HL-60/S4 treated with retinoic acid at 250 ng/mL for 4 days and 3 days (cell line): ENCODE measurements at regions not wholly inside any gene's neighbourhood (a gene's known extent, or its start where the extent isn't known, plus 50 kb on each side); places are given as distances from the start of the nearest gene placed in this dataset.

ENCODE experiments used
- in situ Hi-C: fragments of 300-500 bp; cut with MboI; formaldehyde crosslinking; loops from 2 replicates; pipeline ENCODE4 v1.7.0; 2022; ENCODE audit warnings: low sequenced_read_pairs

DNA sequence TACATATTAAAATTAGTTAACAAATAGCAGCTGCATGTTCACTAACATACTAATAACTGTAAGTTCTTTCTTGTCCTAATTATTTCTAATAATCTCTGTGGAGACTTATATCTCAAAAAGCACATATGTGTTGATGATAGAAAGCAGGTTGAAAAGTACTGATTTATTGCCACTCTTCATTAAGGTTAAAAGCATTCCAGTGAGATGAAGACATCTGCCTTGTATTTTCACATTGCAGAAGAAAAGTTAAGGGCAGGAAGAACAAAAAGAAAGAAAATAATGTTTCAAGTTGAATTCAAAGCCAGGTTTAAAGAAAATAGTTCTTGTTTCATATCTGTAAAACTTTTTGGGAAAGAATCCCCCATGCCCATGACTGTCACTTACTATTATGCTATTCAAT lies 429.9 kb downstream of the MTX2 start:
- in situ Hi-C loops, result no loop called here

DNA sequence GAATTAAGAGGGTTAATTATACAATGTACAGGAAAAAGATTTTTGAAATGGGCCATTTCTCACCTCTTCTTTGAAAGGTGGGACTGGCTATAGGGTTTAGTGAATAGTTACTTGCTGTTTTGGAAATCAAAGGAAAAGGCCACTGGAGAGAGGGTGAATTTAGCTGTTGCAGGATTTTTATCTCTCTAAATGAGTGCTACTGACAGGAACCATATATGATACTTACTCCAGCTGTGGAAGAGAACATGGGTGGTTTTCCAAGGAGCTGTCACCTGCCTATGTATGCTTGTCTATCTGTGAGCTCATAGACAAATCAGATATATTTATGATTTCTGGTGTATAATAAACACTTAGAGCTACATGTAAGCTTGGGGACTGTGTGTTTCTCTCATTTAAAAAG lies 430.4 kb downstream of the MTX2 start:
- in situ Hi-C loops, result no loop called here

DNA sequence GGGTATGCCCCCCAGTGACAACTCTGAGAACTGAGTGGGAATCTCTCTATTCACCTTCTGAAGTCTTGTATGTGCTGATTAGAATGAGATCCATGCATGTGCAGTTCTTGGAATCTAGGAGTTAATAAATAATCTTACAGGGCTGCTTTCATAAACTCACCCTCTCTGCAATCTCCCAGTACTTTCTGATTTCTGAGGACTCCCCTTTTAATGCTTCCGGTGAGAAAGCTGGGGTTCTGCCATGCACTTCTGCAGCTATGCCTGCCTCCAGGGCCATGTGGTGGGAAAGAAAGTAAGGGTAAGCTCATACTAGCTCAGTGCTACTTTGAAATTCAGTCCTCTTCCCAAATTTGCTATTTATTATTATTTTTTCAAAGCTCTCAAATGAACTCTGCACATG lies 432.9 kb downstream of the MTX2 start:
- in situ Hi-C loops, result no loop called here

DNA sequence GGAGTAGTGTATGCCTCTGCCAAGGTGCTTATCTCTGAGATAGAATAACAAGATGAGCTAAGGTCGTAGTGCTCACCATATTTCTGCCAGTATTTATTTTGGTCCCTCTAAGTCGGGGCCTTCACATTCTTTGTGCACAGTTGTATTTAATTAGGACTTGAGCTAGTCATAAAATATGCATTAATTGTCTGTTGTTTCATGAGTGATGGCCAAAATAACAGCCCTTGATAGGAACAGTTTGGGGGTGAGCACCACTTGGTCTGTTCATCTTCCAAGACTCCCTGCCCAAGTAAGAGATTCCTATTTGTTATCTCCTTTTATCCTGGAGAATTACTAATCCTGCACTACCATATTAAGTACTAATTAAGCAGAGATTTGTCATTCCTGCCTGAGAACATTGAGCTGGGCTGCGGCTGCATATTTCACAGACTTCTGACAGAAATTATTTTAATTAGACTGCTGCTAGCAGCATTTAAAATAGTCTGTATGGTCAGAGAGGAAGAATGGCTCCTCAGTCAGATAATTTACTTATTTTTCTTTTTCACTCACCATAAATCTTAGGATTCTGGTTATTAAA lies 435.1 kb downstream of the MTX2 start:
- in situ Hi-C loops, result no loop called here

DNA sequence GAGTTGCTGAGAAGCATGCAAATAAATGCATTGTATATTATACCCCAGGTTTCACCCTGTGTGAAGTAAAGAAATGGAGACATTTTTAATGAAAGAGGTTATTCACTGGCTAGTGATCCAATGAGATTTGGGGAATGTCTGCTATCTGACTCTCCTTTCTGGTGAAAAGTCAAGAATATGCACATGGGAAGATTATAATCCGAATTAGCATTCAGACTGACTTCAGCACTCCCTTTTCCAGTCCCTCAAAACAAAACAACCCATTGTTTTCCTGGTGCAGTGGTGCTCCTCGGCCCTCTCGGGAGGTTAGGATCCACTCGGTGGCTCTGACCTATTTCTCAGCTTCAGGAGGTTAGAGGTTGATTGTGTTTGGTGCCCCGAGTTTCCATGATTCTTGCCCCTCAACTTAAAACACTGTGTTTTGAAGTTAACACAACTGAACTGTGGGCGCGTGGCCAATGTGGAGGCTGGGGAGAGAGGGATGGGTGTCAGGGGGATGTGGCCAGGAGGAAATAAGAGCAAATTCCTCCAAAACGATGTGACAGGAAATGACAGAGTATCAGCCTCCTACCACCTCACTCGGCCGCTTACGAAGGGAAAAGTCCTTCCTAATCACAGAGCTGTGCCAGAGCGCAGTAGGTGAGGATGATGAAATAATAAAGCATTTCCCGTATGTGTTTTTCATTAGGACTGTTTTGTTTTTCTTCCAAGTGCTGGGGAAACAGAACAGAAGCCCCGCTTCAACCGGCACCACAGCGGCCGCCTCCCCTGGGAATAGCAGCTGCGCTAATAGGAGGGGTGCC lies 440.1 kb downstream of the MTX2 start:
- in situ Hi-C loops, result no loop called here

DNA sequence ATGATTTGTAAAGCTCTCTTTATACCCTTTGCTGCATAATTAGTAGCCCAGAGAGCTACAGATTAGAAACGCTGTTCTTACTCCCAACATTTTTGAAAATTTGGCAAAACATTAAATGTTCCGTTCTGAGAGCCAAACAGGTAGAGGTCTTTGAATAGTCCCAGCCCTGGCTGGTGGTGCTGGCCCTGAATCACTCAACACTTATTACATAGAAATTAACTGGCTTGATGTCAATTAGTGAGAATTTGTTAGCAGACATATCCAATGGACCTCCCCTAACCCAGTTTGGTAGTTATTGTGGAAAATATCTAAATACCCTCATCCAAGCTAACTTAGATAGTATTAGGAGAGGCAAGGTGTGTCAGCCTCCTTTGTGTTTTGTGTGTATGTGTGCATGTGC lies 440.7 kb downstream of the MTX2 start:
- in situ Hi-C loops, result no loop called here

DNA sequence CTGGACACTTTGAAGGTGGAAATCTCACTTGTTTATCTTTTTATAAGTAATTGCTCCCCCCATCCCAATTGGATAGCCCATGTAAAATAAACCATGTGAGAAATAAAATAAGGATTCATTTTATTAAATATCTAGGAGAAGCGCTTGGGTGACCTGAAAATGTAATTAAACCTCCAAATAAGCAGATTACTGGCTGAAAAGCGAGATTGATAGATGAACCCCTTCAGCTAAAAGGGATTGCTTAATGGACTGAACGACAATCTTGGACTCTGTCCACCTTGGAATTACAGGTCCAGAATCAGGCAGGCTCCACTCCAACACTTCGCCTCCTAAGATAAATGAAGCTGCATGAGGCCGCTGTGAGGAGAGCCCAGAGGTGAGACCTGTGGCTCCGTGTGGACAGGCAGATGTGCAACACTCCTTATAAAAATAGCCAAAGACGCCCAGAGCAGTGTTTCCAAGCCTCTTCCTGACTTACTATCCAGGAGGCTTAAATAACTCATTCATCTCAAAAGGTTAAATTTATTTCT lies 441.5 kb downstream of the MTX2 start:
- in situ Hi-C loops, result no loop called here

DNA sequence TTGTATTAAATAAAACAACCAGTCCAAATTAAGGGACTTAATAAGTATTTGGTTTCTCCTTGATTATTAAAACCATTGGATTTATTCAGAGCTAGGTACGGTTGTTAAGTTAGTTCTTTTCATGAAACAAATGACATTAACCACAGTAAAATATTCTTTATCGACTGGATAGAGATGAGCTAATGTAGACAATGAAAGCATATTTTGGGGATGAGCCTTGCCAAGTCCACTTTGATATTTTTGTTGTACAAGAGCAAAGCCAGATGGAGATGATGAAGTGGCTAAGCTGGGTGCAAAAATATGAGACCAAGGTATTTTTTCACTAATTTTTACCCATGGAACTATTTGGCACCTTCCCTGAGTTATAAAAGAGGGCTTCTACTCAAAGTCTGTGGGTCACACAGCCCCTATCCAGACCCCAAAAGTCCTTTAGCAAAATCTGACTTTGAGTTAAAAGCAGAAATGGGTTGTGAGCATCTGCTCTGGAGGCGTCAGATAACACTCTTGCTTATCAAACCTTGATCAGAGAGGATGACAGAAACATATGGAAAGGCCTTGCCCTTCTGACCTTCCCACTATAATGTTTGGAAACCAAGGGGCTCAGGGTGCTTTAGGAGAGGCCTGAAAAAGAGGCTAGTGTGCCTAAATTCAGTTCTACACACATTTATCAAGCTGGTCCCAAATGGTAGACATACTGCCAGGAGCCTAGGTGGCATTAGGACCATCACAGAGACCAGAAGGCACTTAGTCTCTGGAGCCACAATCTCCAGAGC lies 456.8 kb downstream of the MTX2 start:
- in situ Hi-C loops, result no loop called here

DNA sequence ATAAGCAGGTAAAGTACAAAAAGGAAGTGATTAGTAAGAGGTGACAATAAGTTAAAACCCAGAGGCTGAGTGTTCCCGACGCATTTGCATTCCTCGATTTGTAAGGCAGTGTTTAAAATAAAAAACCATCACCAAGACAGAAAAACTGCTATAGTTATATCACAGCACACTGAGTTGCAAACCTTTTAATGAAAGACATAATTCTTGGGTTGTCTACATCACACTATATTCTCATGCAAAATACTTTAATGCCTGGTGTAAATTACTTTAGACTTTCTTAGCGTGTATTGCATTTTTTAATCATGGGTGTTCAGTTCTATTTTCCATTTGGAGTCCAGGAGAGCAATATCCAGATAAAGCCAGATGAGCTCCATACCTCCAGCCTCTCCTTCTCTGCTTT lies 458.5 kb downstream of the MTX2 start:
- in situ Hi-C loops, result no loop called here

DNA sequence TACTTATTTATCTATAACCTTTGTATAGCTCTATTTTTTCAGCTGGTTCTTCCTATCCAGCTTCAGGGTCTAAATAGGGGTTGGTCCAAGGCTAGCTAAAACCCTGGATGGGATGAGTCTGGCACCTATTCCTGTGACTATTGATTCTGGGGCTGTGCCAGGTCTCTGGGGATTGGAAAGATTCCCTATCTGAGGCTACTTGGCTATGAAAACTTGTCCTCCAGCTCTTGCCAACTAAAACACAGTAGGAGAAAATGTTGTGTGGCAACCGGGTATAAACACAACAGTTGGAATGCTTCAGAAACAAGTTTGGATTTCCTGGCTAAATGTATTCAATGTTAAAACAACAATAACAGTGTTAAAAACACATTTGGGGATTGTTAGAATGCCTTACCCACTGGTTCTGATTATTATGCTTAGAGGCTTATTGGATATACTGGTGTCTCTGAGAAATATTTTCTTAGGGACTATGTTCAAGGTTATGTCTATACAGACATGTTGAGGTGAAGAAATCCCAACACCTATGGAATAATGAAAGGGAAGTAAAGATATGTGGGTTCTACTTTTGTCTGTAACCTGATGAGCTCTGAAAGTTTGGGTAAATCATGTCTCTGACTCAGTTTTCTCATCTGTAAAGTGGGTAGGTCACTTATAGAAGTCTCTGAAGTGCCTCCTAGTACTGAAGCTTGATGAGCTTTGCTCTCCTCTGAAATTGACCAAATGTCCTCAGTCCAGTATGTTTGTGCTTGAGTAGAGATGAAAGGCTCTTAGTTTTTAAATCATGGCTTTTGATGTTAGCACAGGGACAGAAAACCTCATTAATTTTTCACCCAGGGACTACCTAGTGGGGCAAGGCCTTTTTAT lies 460.7 kb downstream of the MTX2 start:
- in situ Hi-C loops, result no loop called here

DNA sequence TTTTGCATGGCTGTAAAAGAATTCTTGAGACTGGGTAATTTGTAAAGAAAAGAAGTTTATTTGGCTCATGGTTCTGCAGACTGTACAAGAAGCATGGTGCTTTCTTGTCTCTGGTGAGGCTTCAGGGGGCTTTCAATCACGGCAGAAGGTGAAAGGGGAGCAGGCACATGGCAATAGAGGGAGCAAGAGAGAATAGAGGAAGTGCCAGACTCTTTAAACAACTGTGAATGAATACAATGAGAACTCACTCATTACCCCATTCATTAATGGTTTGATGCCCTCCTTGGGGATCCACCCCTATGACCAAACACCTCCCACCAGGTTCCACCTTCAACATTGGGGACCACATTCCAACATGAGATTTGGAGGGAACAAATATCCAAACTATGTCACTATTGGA lies 463.5 kb downstream of the MTX2 start:
- in situ Hi-C loops, result no loop called here

DNA sequence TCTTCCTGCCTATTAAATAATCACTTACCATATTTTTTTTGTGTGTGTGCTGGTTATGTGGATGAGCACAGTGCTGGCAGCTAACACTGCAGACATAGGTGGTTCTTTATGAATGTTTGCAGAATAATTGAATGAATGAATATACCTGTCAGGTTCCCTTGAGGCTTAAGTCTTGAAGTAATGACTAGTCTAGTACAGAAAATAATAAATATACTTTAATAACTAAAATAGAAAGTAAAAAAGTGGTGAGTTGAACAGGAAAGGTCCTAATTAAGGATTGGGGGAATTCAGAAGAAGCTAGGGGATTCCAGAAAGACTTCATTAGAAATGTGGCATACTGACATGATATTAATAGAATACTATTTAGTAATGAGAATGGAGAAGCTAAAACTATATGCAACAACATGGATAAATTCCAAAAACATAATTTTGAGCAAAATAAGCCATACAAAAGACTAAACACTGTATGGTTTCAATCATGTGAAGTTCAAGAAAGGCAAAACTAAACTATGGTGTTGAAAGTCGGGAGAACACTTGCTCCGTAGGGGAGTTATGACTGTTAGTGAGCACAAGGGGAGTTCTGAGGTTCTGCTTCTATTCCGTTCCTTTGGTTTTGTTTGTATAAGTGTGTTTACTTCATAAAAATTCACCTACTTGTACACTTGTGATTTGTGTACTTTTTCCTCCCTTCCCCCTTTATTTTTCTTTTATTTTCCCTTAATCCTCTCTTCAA lies 464.6 kb downstream of the MTX2 start:
- in situ Hi-C loops, result no loop called here

DNA sequence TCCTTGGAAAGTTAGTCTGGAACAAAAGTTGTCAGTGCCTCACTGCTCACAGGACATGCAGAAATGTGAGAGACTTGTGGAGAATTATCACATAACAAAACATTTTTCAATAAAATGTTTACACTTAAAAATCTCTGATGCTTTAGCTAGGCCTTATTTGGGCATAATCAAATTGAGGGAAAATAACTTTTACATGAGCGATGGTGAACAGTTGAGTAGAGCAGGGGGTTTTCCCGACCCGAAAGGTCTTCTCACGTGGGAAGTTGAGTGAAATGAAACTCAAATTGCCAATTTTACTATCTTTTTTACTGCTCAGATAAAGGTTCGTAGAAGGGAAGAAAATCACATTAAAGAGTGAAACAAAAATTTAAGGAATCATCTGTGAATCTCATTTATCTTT lies 465.6 kb downstream of the MTX2 start:
- in situ Hi-C loops, result no loop called here

DNA sequence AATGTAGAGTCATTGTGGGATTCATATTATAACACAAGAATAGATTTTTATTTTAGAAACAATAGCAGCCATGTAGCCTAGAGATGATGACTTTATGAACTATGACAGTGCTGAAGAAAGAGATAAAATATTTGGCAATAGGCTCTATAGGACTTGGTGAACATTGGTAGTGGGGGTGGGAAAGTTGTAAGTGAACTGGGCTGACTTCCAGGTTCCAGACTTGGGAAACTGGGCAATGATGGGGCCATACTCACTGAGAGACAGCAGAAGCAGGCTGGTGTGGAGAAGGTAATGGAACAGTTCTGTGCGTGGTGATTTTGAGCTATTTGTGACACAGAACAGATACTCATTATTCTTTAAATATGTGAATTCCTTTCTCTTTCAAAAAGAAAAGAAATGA lies 470.3 kb upstream of the HNRNPA3 start:
- in situ Hi-C loops, result no loop called here

DNA sequence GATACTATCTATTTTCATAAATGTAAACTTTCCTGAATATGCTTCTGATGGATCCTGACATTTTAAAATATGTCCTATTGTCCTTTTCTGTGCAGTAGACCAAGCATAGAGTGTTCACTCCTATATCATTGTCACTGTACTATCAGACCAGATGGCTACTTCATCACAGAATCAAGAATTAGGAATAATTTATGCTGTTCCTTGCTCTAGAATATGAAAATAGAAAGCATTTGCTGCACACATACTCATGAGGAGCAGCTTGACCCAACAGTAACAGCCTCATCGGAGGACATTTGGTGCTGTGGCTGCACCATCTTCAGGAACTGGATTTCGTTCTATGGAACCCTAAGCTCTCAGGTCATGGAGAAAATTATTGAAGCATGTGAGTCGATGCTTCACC lies 468.9 kb upstream of the HNRNPA3 start:
- in situ Hi-C loops, result no loop called here

DNA sequence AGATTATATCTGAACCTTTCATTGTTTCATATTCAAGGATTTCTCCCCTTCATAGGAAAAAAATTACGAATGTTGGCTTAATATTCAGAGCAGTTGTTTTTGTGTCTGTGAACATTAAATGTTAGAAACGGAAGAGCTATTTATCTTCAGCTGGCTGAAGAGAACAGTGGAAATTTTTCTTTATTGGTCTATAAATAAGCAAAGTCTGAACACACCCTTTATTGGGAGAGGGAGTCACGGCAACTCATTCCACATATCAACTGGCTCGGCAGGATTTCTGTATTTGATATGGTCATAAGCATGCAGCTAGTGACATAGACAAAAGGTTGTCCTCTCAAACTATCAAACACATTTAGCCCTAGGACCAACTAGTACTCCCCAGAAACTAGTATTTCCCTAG lies 468.4 kb upstream of the HNRNPA3 start:
- in situ Hi-C loops, result no loop called here

DNA sequence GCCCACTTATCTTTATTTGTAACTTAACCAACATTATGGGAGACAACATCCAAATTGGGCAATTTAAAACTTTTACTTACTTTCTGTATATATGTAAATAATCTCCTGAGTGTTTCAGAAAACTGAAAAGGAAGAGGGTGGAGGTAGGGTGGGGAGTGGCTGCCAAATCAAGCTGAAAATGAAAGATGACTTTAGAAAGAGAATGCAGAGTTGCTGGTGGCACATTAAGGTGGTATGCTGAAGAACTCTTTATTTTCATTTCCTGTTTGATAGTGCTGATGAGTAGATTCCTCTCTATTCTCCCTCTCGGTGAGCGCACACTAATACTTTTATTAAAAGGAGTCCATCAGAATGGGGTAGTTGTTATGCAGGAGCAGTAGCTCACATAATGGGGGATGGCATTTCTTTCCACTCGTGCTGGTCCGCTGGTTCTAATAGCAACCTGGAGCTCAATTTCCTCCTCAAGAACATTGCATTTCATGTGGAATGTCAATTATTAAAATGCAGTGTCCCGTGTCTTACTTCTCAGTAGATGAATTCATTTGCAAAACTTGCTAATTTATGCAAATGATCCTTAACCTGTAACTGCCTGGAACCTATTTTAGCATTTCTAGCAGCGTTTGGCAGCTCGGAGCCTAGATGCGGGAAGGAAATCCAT lies 466.9 kb upstream of the HNRNPA3 start:
- in situ Hi-C loops, result no loop called here

DNA sequence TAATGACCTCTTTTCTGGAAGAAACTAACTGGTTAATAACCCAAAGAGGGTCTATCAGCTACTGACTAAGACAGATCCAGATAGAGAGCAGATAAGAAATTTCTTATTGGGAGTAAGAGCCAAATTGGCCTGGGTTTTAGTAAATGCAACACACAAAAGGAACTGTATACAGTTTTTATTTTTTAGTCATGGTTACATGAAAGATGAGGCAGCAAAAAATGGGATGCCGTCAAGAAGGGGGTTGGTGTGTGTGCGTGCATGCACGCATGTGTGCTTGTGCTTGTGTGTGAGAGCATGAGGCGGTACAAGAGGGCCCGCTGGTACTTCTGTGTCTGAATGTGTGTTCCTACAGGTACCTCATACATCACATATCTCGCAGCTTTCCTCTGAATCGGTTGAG lies 466.2 kb upstream of the HNRNPA3 start:
- in situ Hi-C loops, result no loop called here

DNA sequence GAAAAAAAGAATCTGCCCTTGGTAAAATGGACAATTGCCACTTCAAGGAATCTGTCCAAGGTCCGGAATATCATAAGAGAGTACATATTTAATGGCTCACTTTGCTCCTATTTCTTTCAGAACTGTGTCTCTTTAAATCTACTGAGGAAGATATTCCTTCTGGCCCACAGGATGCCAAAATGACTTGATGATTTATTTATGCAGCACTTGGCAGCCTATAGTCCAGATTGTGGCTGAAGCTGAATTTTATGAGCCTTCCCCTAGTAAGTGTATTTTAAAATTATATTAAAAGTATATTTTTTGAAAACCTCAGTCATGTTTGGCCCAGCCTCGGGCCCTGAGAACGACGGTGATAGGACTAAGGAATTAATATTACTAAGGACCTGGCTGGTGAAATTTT lies 465.1 kb upstream of the HNRNPA3 start:
- in situ Hi-C loops, result no loop called here

DNA sequence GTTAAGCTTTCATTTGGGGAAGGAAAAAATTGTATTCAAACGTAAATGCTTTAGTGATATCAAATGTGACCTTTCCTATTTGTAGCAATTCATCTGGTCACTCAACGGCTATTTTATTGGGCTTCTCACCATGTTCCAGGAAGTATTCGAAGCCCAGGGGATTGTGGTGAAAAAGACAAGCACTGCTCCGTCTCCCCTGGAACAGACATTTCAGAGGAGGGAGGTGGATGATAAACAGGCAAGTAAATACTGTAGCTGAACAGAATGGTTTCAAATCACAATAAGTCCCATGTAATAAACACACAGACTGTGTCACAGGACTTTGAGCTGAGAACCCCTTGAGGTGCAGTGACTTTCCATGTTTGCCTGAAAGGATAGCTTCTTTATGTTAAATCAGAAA lies 464.7 kb upstream of the HNRNPA3 start:
- in situ Hi-C loops, result no loop called here
